GM12878 (cell line): ENCODE measurements at regions not wholly inside any gene's neighbourhood (a gene's known extent, or its start where the extent isn't known, plus 50 kb on each side); places are given as distances from the start of the nearest gene placed in this dataset.
A peak's percentile ranks its signal among the peaks of the same experiment; 100 is the strongest.

Source experiments
- ATAC-seq: fragments of 200-7000 bp; cut with Tn5 transposase; 3 replicates; pipeline ENCODE4 v1.9.1; 2020; ENCODE audit warnings: mild to moderate bottlenecking, moderate library complexity
- BruUV-seq: library from RNA; stranded (reverse); fragments of 400-500 nt; replicated peaks from 2 replicates; lab custom pipeline; 2021; lab: Mats Ljungman, UMichigan
- CTCF ChIA-PET: fragments of 300-600 bp; sonication (Branson Sonifier 250); formaldehyde crosslinking; extraction: SDS; loops from one replicate; lab custom pipeline; 2021; ENCODE audit warnings: inconsistent platforms; lab: Yijun Ruan, JAX
- POLR2A ChIA-PET: fragments of 350-600 bp; formaldehyde crosslinking; extraction: SDS; loops from one replicate; lab custom pipeline; 2021; ENCODE audit warnings: inconsistent platforms; lab: Charles Lee
- RAD21 ChIA-PET: fragments of 300-600 bp; sonication (Branson Sonifier 250); formaldehyde crosslinking; loops from one replicate; lab custom pipeline; 2023; ENCODE audit warnings: antibody characterized with exemption; ENCODE audit not compliant: unreplicated experiment; lab: Charles Lee
- SMC1A ChIA-PET: fragments of 300-600 bp; sonication (Branson Sonifier 250); formaldehyde crosslinking; loops from one replicate; lab custom pipeline; 2023; ENCODE audit not compliant: unreplicated experiment, uncharacterized antibody; lab: Charles Lee
- DNase-seq: peaks from one replicate; pipeline ENCODE4 v3.0.0-alpha.2; 2011; ENCODE audit warnings: low read depth, low spot score
- FAIRE-seq: peaks from 3 replicates; lab custom pipeline; 2011; peaks lifted over from hg19 to GRCh38; lab: Jason Lieb, UNC
- H2AFZ ChIP-seq: 2 replicates; pipeline ENCODE4 v1.6.0; 2011; ENCODE audit warnings: low read depth, low read length, control low read depth; ENCODE audit not compliant: control insufficient read depth
- H3K27ac ChIP-seq: 2 replicates; pipeline ENCODE4 v1.5.1; 2011; ENCODE audit warnings: control low read depth; ENCODE audit not compliant: control insufficient read depth, insufficient read depth
- H3K27me3 ChIP-seq, 2 experiments: replicated peaks in 1 of 2; 2 replicates each; pipeline versions ENCODE4 v1.6.0 to v1.6.1; 2011; ENCODE audit warnings: low read length in 1 of 2; ENCODE audit not compliant: control insufficient read depth in 2 of 2, insufficient read depth in 2 of 2
- H3K36me3 ChIP-seq, 2 experiments: 2 replicates each; pipeline ENCODE4 v1.5.1; 2011; ENCODE audit warnings: low read length in 1 of 2; ENCODE audit not compliant: control insufficient read depth in 2 of 2, insufficient read depth in 2 of 2
- H3K4me1 ChIP-seq: 2 replicates; pipeline ENCODE4 v1.6.1; 2011; ENCODE audit warnings: mild to moderate bottlenecking, low read length, moderate library complexity, mixed read lengths; ENCODE audit not compliant: control insufficient read depth, insufficient read depth
- H3K4me2 ChIP-seq: 2 replicates; pipeline ENCODE4 v1.6.0; 2011; ENCODE audit warnings: control low read depth; ENCODE audit not compliant: control insufficient read depth, insufficient read depth
- H3K4me3 ChIP-seq: fragments of 200-600 bp; sonication (generic); 2 replicates; pipeline ENCODE4 v1.5.1; 2016
- H3K79me2 ChIP-seq: 2 replicates; pipeline ENCODE4 v1.6.0; 2011; ENCODE audit warnings: low read length; ENCODE audit not compliant: control insufficient read depth, insufficient read depth
- H3K9ac ChIP-seq: 2 replicates; pipeline ENCODE4 v1.8.0; 2011; ENCODE audit warnings: low read length, control low read depth, mixed read lengths; ENCODE audit not compliant: control insufficient read depth, insufficient read depth
- H3K9me3 ChIP-seq: replicated peaks from 3 replicates; pipeline ENCODE4 v1.5.1; 2011; ENCODE audit warnings: mild to moderate bottlenecking, low read length; ENCODE audit not compliant: control insufficient read depth, insufficient read depth
- H4K20me1 ChIP-seq: 2 replicates; pipeline ENCODE4 v1.6.0; 2011; ENCODE audit not compliant: control insufficient read depth, insufficient read depth
- EP300 ChIP-seq, 2 experiments: fragments of 150-350 bp in 1 of 2; IDR thresholded peaks; 2 replicates each; pipeline ENCODE4 v1.6.1; 2011 to 2012; ENCODE audit warnings: low read depth in 2 of 2, low read length in 2 of 2, borderline replicate concordance in 1 of 2, improper control_type of control experiment in 1 of 2, inconsistent platforms in 1 of 2; ENCODE audit not compliant: control insufficient read depth in 1 of 2
- FOS ChIP-seq: IDR thresholded peaks from 3 replicates; pipeline ENCODE4 v1.6.1; 2011; ENCODE audit warnings: borderline replicate concordance; ENCODE audit not compliant: insufficient read length; ENCODE audit errors: extremely low read depth
- SIX5 ChIP-seq: IDR thresholded peaks from 2 replicates; pipeline ENCODE4 v1.6.1; 2011; ENCODE audit warnings: mild to moderate bottlenecking, low read depth, low read length, moderate library complexity; ENCODE audit not compliant: severe bottlenecking
- ZNF384 ChIP-seq: IDR thresholded peaks from 2 replicates; pipeline ENCODE4 v1.6.1; 2012; ENCODE audit warnings: low read depth, mild to moderate bottlenecking, low read length, improper control_type of control experiment, borderline replicate concordance
- ZNF687 ChIP-seq: fragments of 450-650 bp; IDR thresholded peaks from 2 replicates; pipeline ENCODE4 v1.6.1; 2017; ENCODE audit warnings: mild to moderate bottlenecking, moderate library complexity
- WGBS: methylation state at CpG from one replicate; pipeline ENCODE4 v1.1.6; 2016; ENCODE audit warnings: low lambda C conversion rate; ENCODE audit not compliant: insufficient replicate concordance, insufficient coverage; ENCODE audit errors: missing lambda C conversion rate; 5-methylcytosine and 5-hydroxymethylcytosine counted together
- in situ Hi-C: fragments of 300-500 bp; cut with MboI; formaldehyde crosslinking; loops from 9 replicates; pipeline ENCODE4 v1.14.3; 2018; ENCODE audit warnings: mixed read lengths
- intact Hi-C: fragments of 100-400 bp; cut with micrococcal nuclease; formaldehyde crosslinking; loops from one replicate; pipeline ENCODE4 v1.14.2; 2022; ENCODE audit not compliant: unreplicated experiment

- no TSS peak for BruUV-seq
- no peak overlapping the region for H3K4me2 ChIP-seq
- H3K9ac ChIP-seq = no peak overlapping the region
- no peaks in the 10 kb centered on the region for H3K9me3 ChIP-seq
- TF ChIP-seq ZNF687 (0 out of 2 replicates have a peak, but pooled peaks have one; percentile 18), ZNF384 (no peak), EP300 (IDR thresholded peaks at IDR 0.05; ENCODE audit: borderline replicate concordance in 1 of 2, control insufficient read depth in 1 of 2, low read depth in 2 of 2, low read length in 2 of 2) (no peak), SIX5 (no peak), FOS (no peak)
- ATAC-seq (0 out of 3 replicates have a peak, but pooled peaks have one; percentile 4), FAIRE-seq (no peak), DNase-seq (no peak)
- no peak overlapping the region for H3K27ac ChIP-seq
- no peak overlapping the region for H3K4me3 ChIP-seq
- no peaks in the 10 kb centered on the region for H3K27me3 ChIP-seq
- ChIA-PET SMC1A (interaction anchor here (1.7 to 12.7 kb wide), 3 partner anchors 10 to 85 kb away, joined by 3 to 335 read pairs (median 291); no protein-coding TSS in a partner anchor), RAD21 (interaction anchor here (0.9 to 11.4 kb wide), 5 partner anchors 35 to 309 kb away, joined by 3 to 361 read pairs (median 6); partner anchors contain the start of gene SOX9), CTCF (interaction anchor here (0.9 to 9.8 kb wide), 3 partner anchors 35 to 109 kb away, joined by 3 to 101 read pairs (median 3); no protein-coding TSS in a partner anchor), POLR2A (interaction anchor here (0.7 to 1.0 kb wide), 2 partner anchors 34 to 237 kb away, joined by 3 read pairs; no protein-coding TSS in a partner anchor)
- peaks cover 18% of the 10 kb centered on the region for H3K79me2 ChIP-seq
- H3K4me1 ChIP-seq = peaks cover 19% of the 10 kb centered on the region
- H3K36me3 ChIP-seq = peaks cover 0 to 2% of the 10 kb centered on the region in 2 experiments; a peak in 1 of 4 replicates
- in situ Hi-C loops (loop anchor here (5.0 to 10.0 kb wide), 2 partner anchors 33 to 304 kb away; partner anchors contain the start of gene SOX9), intact Hi-C loops (no loop called here)
- WGBS = 100% methylated on average over 4 of the region's 4 CpGs
- no peaks in the 10 kb centered on the region for H4K20me1 ChIP-seq
- H2AFZ ChIP-seq = no peak overlapping the region
Measured at GRCh38 chr17:72429066-72429638, 308.3 kb downstream of the SOX9 start.
